ENCODE measurements at regions not wholly inside any gene's neighbourhood (a gene's known extent, or its start where the extent isn't known, plus 50 kb on each side); places are given as distances from the start of the nearest gene placed in this dataset.
A peak's percentile ranks its signal among the peaks of the same experiment; 100 is the strongest.

- TF ChIP-seq EZH2phosphoT487 (IDR thresholded peaks at IDR 0.05; ENCODE audit: unreplicated experiment), result no peak
- TF ChIP-seq, protein P1, sequence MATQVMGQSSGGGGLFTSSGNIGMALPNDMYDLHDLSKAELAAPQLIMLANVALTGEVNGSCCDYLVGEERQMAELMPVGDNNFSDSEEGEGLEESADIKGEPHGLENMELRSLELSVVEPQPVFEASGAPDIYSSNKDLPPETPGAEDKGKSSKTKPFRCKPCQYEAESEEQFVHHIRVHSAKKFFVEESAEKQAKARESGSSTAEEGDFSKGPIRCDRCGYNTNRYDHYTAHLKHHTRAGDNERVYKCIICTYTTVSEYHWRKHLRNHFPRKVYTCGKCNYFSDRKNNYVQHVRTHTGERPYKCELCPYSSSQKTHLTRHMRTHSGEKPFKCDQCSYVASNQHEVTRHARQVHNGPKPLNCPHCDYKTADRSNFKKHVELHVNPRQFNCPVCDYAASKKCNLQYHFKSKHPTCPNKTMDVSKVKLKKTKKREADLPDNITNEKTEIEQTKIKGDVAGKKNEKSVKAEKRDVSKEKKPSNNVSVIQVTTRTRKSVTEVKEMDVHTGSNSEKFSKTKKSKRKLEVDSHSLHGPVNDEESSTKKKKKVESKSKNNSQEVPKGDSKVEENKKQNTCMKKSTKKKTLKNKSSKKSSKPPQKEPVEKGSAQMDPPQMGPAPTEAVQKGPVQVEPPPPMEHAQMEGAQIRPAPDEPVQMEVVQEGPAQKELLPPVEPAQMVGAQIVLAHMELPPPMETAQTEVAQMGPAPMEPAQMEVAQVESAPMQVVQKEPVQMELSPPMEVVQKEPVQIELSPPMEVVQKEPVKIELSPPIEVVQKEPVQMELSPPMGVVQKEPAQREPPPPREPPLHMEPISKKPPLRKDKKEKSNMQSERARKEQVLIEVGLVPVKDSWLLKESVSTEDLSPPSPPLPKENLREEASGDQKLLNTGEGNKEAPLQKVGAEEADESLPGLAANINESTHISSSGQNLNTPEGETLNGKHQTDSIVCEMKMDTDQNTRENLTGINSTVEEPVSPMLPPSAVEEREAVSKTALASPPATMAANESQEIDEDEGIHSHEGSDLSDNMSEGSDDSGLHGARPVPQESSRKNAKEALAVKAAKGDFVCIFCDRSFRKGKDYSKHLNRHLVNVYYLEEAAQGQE (IDR thresholded peaks at IDR 0.05; ENCODE audit: unreplicated experiment), result no peak
- TF ChIP-seq CTCF (conservative IDR thresholded peaks at IDR 0.05; ENCODE audit: low read depth in 2 of 2), result no peak
- no peak for TF ChIP-seq EZH2 (IDR thresholded peaks at IDR 0.05; ENCODE audit: low read depth, unreplicated experiment)
- TF ChIP-seq STAT1 (IDR thresholded peaks at IDR 0.05; ENCODE audit: unreplicated experiment), result no peak
- no peak for TF ChIP-seq CREB1 (CRISPR knock-in tag; IDR thresholded peaks at IDR 0.05; ENCODE audit: low read depth)
- TF ChIP-seq POLR2AphosphoS5 (IDR thresholded peaks at IDR 0.05; ENCODE audit: low read depth), result no peak
- no peak for TF ChIP-seq JUNB (IDR thresholded peaks at IDR 0.05; ENCODE audit: unreplicated experiment)
- no peak for TF ChIP-seq ZNF114 (CRISPR knock-in tag; IDR thresholded peaks at IDR 0.05)
- TF ChIP-seq NANOG (IDR thresholded peaks at IDR 0.05; ENCODE audit: borderline replicate concordance), result no peak
- TF ChIP-seq, protein P2, sequence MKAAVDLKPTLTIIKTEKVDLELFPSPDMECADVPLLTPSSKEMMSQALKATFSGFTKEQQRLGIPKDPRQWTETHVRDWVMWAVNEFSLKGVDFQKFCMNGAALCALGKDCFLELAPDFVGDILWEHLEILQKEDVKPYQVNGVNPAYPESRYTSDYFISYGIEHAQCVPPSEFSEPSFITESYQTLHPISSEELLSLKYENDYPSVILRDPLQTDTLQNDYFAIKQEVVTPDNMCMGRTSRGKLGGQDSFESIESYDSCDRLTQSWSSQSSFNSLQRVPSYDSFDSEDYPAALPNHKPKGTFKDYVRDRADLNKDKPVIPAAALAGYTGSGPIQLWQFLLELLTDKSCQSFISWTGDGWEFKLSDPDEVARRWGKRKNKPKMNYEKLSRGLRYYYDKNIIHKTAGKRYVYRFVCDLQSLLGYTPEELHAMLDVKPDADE (IDR thresholded peaks at IDR 0.05), result no peak
- no peak for TF ChIP-seq ZNF331 (CRISPR knock-in tag; IDR thresholded peaks at IDR 0.05; ENCODE audit: low read depth)
- TF ChIP-seq, protein P3, sequence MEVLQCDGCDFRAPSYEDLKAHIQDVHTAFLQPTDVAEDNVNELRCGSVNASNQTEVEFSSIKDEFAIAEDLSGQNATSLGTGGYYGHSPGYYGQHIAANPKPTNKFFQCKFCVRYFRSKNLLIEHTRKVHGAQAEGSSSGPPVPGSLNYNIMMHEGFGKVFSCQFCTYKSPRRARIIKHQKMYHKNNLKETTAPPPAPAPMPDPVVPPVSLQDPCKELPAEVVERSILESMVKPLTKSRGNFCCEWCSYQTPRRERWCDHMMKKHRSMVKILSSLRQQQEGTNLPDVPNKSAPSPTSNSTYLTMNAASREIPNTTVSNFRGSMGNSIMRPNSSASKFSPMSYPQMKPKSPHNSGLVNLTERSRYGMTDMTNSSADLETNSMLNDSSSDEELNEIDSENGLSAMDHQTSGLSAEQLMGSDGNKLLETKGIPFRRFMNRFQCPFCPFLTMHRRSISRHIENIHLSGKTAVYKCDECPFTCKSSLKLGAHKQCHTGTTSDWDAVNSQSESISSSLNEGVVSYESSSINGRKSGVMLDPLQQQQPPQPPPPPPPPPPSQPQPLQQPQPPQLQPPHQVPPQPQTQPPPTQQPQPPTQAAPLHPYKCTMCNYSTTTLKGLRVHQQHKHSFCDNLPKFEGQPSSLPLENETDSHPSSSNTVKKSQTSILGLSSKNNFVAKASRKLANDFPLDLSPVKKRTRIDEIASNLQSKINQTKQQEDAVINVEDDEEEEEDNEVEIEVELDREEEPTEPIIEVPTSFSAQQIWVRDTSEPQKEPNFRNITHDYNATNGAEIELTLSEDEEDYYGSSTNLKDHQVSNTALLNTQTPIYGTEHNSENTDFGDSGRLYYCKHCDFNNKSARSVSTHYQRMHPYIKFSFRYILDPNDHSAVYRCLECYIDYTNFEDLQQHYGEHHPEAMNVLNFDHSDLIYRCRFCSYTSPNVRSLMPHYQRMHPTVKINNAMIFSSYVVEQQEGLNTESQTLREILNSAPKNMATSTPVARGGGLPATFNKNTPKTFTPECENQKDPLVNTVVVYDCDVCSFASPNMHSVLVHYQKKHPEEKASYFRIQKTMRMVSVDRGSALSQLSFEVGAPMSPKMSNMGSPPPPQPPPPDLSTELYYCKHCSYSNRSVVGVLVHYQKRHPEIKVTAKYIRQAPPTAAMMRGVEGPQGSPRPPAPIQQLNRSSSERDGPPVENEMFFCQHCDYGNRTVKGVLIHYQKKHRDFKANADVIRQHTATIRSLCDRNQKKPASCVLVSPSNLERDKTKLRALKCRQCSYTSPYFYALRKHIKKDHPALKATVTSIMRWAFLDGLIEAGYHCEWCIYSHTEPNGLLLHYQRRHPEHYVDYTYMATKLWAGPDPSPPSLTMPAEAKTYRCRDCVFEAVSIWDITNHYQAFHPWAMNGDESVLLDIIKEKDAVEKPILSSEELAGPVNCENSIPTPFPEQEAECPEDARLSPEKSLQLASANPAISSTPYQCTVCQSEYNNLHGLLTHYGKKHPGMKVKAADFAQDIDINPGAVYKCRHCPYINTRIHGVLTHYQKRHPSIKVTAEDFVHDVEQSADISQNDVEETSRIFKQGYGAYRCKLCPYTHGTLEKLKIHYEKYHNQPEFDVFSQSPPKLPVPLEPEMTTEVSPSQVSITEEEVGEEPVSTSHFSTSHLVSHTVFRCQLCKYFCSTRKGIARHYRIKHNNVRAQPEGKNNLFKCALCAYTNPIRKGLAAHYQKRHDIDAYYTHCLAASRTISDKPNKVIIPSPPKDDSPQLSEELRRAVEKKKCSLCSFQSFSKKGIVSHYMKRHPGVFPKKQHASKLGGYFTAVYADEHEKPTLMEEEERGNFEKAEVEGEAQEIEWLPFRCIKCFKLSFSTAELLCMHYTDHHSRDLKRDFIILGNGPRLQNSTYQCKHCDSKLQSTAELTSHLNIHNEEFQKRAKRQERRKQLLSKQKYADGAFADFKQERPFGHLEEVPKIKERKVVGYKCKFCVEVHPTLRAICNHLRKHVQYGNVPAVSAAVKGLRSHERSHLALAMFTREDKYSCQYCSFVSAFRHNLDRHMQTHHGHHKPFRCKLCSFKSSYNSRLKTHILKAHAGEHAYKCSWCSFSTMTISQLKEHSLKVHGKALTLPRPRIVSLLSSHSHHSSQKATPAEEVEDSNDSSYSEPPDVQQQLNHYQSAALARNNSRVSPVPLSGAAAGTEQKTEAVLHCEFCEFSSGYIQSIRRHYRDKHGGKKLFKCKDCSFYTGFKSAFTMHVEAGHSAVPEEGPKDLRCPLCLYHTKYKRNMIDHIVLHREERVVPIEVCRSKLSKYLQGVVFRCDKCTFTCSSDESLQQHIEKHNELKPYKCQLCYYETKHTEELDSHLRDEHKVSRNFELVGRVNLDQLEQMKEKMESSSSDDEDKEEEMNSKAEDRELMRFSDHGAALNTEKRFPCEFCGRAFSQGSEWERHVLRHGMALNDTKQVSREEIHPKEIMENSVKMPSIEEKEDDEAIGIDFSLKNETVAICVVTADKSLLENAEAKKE (CRISPR knock-in tag; IDR thresholded peaks at IDR 0.05), result 0 out of 2 replicates have a peak, but pooled peaks have one; percentile 26
Measured at GRCh38 chr6:144919560-144919959, 634.4 kb downstream of the UTRN start.

Data from GM23338 (cell line).